GM12878 (cell line): ENCODE measurements at regions not wholly inside any gene's neighbourhood (a gene's known extent, or its start where the extent isn't known, plus 50 kb on each side); places are given as distances from the start of the nearest gene placed in this dataset.
A peak's percentile ranks its signal among the peaks of the same experiment; 100 is the strongest.

Experiments
- ATAC-seq: fragments of 200-7000 bp; cut with Tn5 transposase; 3 replicates; pipeline ENCODE4 v1.9.1; 2020; ENCODE audit warnings: mild to moderate bottlenecking, moderate library complexity
- BruUV-seq: library from RNA; stranded (reverse); fragments of 400-500 nt; replicated peaks from 2 replicates; lab custom pipeline; 2021; lab: Mats Ljungman, UMichigan
- CTCF ChIA-PET: fragments of 300-600 bp; sonication (Branson Sonifier 250); formaldehyde crosslinking; extraction: SDS; loops from one replicate; lab custom pipeline; 2021; ENCODE audit warnings: inconsistent platforms; lab: Yijun Ruan, JAX
- POLR2A ChIA-PET: fragments of 350-600 bp; formaldehyde crosslinking; extraction: SDS; loops from one replicate; lab custom pipeline; 2021; ENCODE audit warnings: inconsistent platforms; lab: Charles Lee
- RAD21 ChIA-PET: fragments of 300-600 bp; sonication (Branson Sonifier 250); formaldehyde crosslinking; loops from one replicate; lab custom pipeline; 2023; ENCODE audit warnings: antibody characterized with exemption; ENCODE audit not compliant: unreplicated experiment; lab: Charles Lee
- SMC1A ChIA-PET: fragments of 300-600 bp; sonication (Branson Sonifier 250); formaldehyde crosslinking; loops from one replicate; lab custom pipeline; 2023; ENCODE audit not compliant: unreplicated experiment, uncharacterized antibody; lab: Charles Lee
- DNase-seq: peaks from one replicate; pipeline ENCODE4 v3.0.0-alpha.2; 2011; ENCODE audit warnings: low read depth, low spot score
- FAIRE-seq: peaks from 3 replicates; lab custom pipeline; 2011; peaks lifted over from hg19 to GRCh38; lab: Jason Lieb, UNC
- H2AFZ ChIP-seq: 2 replicates; pipeline ENCODE4 v1.6.0; 2011; ENCODE audit warnings: low read depth, low read length, control low read depth; ENCODE audit not compliant: control insufficient read depth
- H3K27ac ChIP-seq: 2 replicates; pipeline ENCODE4 v1.5.1; 2011; ENCODE audit warnings: control low read depth; ENCODE audit not compliant: control insufficient read depth, insufficient read depth
- H3K27me3 ChIP-seq, 2 experiments: replicated peaks in 1 of 2; 2 replicates each; pipeline versions ENCODE4 v1.6.0 to v1.6.1; 2011; ENCODE audit warnings: low read length in 1 of 2; ENCODE audit not compliant: control insufficient read depth in 2 of 2, insufficient read depth in 2 of 2
- H3K36me3 ChIP-seq, 2 experiments: 2 replicates each; pipeline ENCODE4 v1.5.1; 2011; ENCODE audit warnings: low read length in 1 of 2; ENCODE audit not compliant: control insufficient read depth in 2 of 2, insufficient read depth in 2 of 2
- H3K4me1 ChIP-seq: 2 replicates; pipeline ENCODE4 v1.6.1; 2011; ENCODE audit warnings: mild to moderate bottlenecking, low read length, moderate library complexity, mixed read lengths; ENCODE audit not compliant: control insufficient read depth, insufficient read depth
- H3K4me2 ChIP-seq: 2 replicates; pipeline ENCODE4 v1.6.0; 2011; ENCODE audit warnings: control low read depth; ENCODE audit not compliant: control insufficient read depth, insufficient read depth
- H3K4me3 ChIP-seq: fragments of 200-600 bp; sonication (generic); 2 replicates; pipeline ENCODE4 v1.5.1; 2016
- H3K79me2 ChIP-seq: 2 replicates; pipeline ENCODE4 v1.6.0; 2011; ENCODE audit warnings: low read length; ENCODE audit not compliant: control insufficient read depth, insufficient read depth
- H3K9ac ChIP-seq: 2 replicates; pipeline ENCODE4 v1.8.0; 2011; ENCODE audit warnings: low read length, control low read depth, mixed read lengths; ENCODE audit not compliant: control insufficient read depth, insufficient read depth
- H3K9me3 ChIP-seq: replicated peaks from 3 replicates; pipeline ENCODE4 v1.5.1; 2011; ENCODE audit warnings: mild to moderate bottlenecking, low read length; ENCODE audit not compliant: control insufficient read depth, insufficient read depth
- H4K20me1 ChIP-seq: 2 replicates; pipeline ENCODE4 v1.6.0; 2011; ENCODE audit not compliant: control insufficient read depth, insufficient read depth
- RAD51 ChIP-seq: fragments of 450-650 bp; IDR thresholded peaks from 2 replicates; pipeline ENCODE4 v1.6.1; 2016; ENCODE audit warnings: moderate library complexity, mild to moderate bottlenecking, inconsistent platforms
- SP1 ChIP-seq: IDR thresholded peaks from one replicate; pipeline ENCODE4 v1.6.1; 2011; ENCODE audit warnings: low read depth, low read length
- WGBS: methylation state at CpG from one replicate; pipeline ENCODE4 v1.1.6; 2016; ENCODE audit warnings: low lambda C conversion rate; ENCODE audit not compliant: insufficient replicate concordance, insufficient coverage; ENCODE audit errors: missing lambda C conversion rate; 5-methylcytosine and 5-hydroxymethylcytosine counted together
- in situ Hi-C: fragments of 300-500 bp; cut with MboI; formaldehyde crosslinking; loops from 9 replicates; pipeline ENCODE4 v1.14.3; 2018; ENCODE audit warnings: mixed read lengths
- intact Hi-C: fragments of 100-400 bp; cut with micrococcal nuclease; formaldehyde crosslinking; loops from one replicate; pipeline ENCODE4 v1.14.2; 2022; ENCODE audit not compliant: unreplicated experiment

- peak overlapping the region; percentile 4; the same call in 1 of the 2 replicates for H2AFZ ChIP-seq
- H3K4me3 ChIP-seq = no peak overlapping the region
- intact Hi-C loops = no loop called here
- POLR2A ChIA-PET = no interaction called here
- no TSS peak for BruUV-seq
- no peak for ATAC-seq
- H4K20me1 ChIP-seq = no peaks in the 10 kb centered on the region
- RAD21 ChIA-PET = interaction anchor here (1.1 to 3.1 kb wide), 4 partner anchors 8 to 306 kb away, joined by 3 to 15 read pairs (median 14); no protein-coding TSS in a partner anchor
- H3K27me3 ChIP-seq = no peaks in the 10 kb centered on the region
- H3K9me3 ChIP-seq = no peaks in the 10 kb centered on the region
- no peaks in the 10 kb centered on the region for H3K36me3 ChIP-seq
- H3K27ac ChIP-seq = no peak overlapping the region
- no peak for TF ChIP-seq SP1
- TF ChIP-seq, all 136 proteins: peak for 0
- in situ Hi-C loops = no loop called here
- H3K4me1 ChIP-seq = no peaks in the 10 kb centered on the region
- ChIA-PET CTCF (interaction anchor here (0.6 to 5.9 kb wide), 9 partner anchors 9 to 733 kb away, joined by 3 to 68 read pairs (median 4); no protein-coding TSS in a partner anchor), SMC1A (interaction anchor here (0.7 to 5.3 kb wide), 9 partner anchors 9 to 697 kb away, joined by 3 to 33 read pairs (median 3); no protein-coding TSS in a partner anchor)
- H3K4me2 ChIP-seq = no peak overlapping the region
- 20% methylated on average over 4 of the region's 4 CpGs for WGBS
- H3K9ac ChIP-seq = no peak overlapping the region
- DNase-seq (no peak), FAIRE-seq (no peak)
- H3K79me2 ChIP-seq = no peaks in the 10 kb centered on the region
Observed at GRCh38 chr2:176446718-176447414, 177.6 kb downstream of the MTX2 start.

GRCh38 chr2:176447616-176448015 lies 178.4 kb downstream of the MTX2 start:
- Histone ChIP-seq H3K27me3 (no peaks in the 10 kb centered on the region), H3K4me3 (no peak overlapping the region), H3K36me3 (no peaks in the 10 kb centered on the region), H3K4me1 (no peaks in the 10 kb centered on the region), H3K9ac (no peak overlapping the region), H2AFZ (no peak overlapping the region), H3K79me2 (no peaks in the 10 kb centered on the region), H3K4me2 (no peak overlapping the region)
- CTCF ChIA-PET = interaction anchor here (0.5 to 5.9 kb wide), 10 partner anchors 8 to 734 kb away, joined by 3 to 68 read pairs (median 4); no protein-coding TSS in a partner anchor
- no peak for DNase-seq
- FAIRE-seq = no peak
- intact Hi-C loops = no loop called here
- POLR2A ChIA-PET = no interaction called here
- no peak for ATAC-seq
- 16% methylated on average over 1 of the region's 1 CpG for WGBS
- no peak for TF ChIP-seq RAD51
- TF ChIP-seq, all 136 proteins: peak for 0
- no peaks in the 10 kb centered on the region for H3K9me3 ChIP-seq
- in situ Hi-C loops = no loop called here
- ChIA-PET RAD21 (interaction anchor here (2.7 to 3.1 kb wide), 2 partner anchors 107 to 307 kb away, joined by 15 read pairs; no protein-coding TSS in a partner anchor), SMC1A (interaction anchor here (0.8 to 5.3 kb wide), 6 partner anchors 8 to 316 kb away, joined by 3 to 33 read pairs (median 3); no protein-coding TSS in a partner anchor)
- H4K20me1 ChIP-seq = no peaks in the 10 kb centered on the region
- no peak overlapping the region for H3K27ac ChIP-seq
- no TSS peak for BruUV-seq
